Activated naive CD8-positive, alpha-beta T cell treated with anti-CD3 and anti-CD28 coated beads, Interleukin-2, amount 50 U/mL, for 24 hours (primary cell): ENCODE measurements at regions not wholly inside any gene's neighbourhood (a gene's known extent, or its start where the extent isn't known, plus 50 kb on each side); places are given as distances from the start of the nearest gene placed in this dataset.

Experiments
- ATAC-seq: fragments of 150-1000 bp; cut with Tn5 transposase; one replicate; pipeline ENCODE4 v1.10.0; 2021
- DNase-seq: peaks from one replicate; pipeline ENCODE4 v3.0.0; 2021
- H3K27ac Mint-ChIP-seq: one replicate; pipeline ENCODE4 v1.8.0; 2021; ENCODE audit warnings: mild to moderate bottlenecking, mixed read lengths
- H3K27me3 Mint-ChIP-seq: one replicate; pipeline ENCODE4 v1.8.0; 2021; ENCODE audit warnings: mixed read lengths
- H3K36me3 Mint-ChIP-seq: one replicate; pipeline ENCODE4 v1.8.0; 2021; ENCODE audit warnings: low read depth, mixed read lengths
- H3K4me1 Mint-ChIP-seq: one replicate; pipeline ENCODE4 v1.8.0; 2021; ENCODE audit warnings: mixed read lengths
- H3K4me3 Mint-ChIP-seq: one replicate; pipeline ENCODE4 v1.8.0; 2021; ENCODE audit warnings: mild to moderate bottlenecking, moderate library complexity, mixed read lengths
- H3K9me3 Mint-ChIP-seq: one replicate; pipeline ENCODE4 v1.8.0; 2021; ENCODE audit warnings: mixed read lengths

DNA sequence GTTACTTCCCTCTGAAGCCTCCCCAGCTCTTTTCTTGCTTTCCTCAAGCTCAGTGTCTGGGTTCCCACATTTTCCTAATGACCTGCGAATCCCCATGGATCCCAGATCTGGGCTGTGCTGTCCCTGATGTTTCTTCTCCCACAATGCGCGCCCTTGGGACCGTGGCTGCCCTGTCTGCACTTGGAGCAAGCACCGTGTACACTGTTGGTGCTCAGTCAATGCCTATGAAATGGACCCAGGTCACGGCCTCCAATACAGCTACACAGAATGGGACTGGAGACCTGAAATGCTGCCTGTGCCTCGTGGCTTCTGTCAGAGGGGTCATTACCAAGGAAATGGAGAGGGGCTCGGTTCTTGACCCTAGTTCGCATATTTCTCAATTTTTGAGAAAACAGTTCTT, 160.1 kb upstream of the SOX1 start:
- Mint-ChIP-seq H3K27me3 (no peaks in the 10 kb centered on the region), H3K27ac (no peak overlapping the region), H3K9me3 (no peaks in the 10 kb centered on the region), H3K36me3 (no peaks in the 10 kb centered on the region), H3K4me3 (no peak overlapping the region), H3K4me1 (no peaks in the 10 kb centered on the region)
- DNase-seq, result no peak
- no peak for ATAC-seq

DNA sequence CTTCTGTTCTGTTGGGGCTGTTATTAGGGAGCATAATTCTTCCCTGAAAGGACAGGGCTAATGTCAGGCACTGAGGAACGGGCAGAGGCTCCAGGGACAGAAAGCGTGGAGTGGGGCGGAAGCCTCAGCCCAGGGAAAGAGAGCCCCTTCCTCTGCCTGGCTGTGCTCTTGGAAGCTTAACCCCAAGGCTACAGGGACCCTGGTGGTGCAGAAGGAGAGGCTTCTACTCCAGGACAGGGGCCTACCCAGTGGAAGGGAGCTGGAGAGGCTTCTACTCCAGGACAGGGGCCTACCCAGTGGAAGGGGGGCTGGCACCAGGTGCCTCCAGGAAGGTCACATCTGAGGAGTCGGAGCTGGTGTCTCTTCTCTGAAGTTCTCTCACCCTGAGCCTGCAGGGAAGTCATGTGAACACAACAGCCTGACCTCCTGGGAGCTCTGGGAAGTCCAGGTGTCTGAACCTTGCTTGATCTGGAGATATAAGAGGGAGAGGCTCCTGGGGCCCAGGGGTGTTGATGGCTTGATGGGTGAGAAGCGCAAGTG, 159.5 kb upstream of the SOX1 start:
- no peaks in the 10 kb centered on the region for H3K4me1 Mint-ChIP-seq
- no peaks in the 10 kb centered on the region for H3K9me3 Mint-ChIP-seq
- no peaks in the 10 kb centered on the region for H3K27me3 Mint-ChIP-seq
- H3K4me3 Mint-ChIP-seq, result no peak overlapping the region
- no peak overlapping the region for H3K27ac Mint-ChIP-seq
- DNase-seq (no peak), ATAC-seq (no peak)
- no peaks in the 10 kb centered on the region for H3K36me3 Mint-ChIP-seq

DNA sequence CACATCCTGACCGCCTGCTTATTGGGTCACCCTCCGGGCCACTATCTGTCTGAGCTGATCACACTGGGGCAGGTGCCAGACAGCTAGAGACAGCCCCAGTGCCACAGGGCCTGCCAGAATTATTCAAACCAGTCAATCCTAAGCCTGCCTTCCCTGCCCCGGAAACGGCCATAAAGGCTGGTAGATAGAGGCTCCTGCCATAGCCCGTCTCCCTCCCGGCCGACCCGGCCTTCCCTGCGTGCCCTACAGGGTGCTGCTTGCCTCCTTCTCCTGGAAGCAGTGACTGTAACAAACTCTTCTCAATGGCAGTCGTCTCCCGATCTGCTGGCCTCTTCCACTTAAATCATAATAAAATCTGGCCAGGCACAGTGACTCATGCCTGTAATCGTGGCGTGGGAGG, 158.6 kb upstream of the SOX1 start:
- DNase-seq (no peak), ATAC-seq (no peak)
- no peak overlapping the region for H3K4me3 Mint-ChIP-seq
- H3K27ac Mint-ChIP-seq, result no peak overlapping the region
- no peaks in the 10 kb centered on the region for H3K36me3 Mint-ChIP-seq
- no peaks in the 10 kb centered on the region for H3K4me1 Mint-ChIP-seq
- H3K27me3 Mint-ChIP-seq, result no peaks in the 10 kb centered on the region
- H3K9me3 Mint-ChIP-seq, result no peaks in the 10 kb centered on the region

DNA sequence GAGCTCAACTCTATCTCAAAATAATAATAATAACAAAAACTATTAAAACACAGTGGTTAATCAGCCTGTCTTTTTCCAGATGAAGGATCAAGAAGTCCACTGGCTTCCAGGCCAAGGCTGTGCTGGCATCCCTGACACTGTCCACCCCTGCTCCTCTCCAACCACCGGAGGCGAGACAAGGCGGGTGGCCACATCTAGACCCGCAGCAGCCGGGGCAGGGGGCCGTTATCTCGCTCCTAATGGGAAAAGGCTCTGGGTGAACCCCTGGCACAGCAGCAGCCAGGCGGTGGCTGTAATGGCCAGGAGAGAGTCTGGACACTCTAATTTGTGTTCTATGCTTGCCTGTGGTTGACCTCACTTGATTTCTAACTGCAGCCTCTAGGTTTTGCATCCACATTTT, 158.0 kb upstream of the SOX1 start:
- no peaks in the 10 kb centered on the region for H3K9me3 Mint-ChIP-seq
- no peaks in the 10 kb centered on the region for H3K4me1 Mint-ChIP-seq
- no peak overlapping the region for H3K4me3 Mint-ChIP-seq
- no peak for DNase-seq
- H3K27ac Mint-ChIP-seq, result no peak overlapping the region
- H3K36me3 Mint-ChIP-seq, result no peaks in the 10 kb centered on the region
- ATAC-seq, result no peak
- no peaks in the 10 kb centered on the region for H3K27me3 Mint-ChIP-seq

DNA sequence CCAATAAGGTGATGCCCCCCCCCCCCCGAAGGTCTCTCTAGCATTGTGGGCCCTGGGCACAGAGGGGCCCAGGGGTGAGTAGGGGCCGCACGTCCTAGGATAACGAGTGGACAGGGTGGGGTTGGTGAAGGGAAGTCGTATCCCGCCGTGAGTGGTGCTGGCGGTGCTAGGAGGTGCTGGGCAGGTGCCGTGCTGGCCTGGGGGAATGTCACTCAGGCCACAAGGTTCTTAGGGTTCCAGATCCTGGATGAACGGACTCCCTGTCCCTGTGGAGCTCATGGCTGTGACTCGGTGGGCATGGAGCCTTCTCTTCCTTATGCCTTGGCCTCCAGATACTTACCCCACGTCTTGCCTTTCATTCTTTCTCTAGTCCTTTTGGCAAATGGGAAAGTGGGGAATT, 157.4 kb upstream of the SOX1 start:
- DNase-seq, result no peak
- Mint-ChIP-seq H3K4me1 (no peaks in the 10 kb centered on the region), H3K4me3 (no peak overlapping the region), H3K27ac (no peak overlapping the region), H3K27me3 (no peaks in the 10 kb centered on the region), H3K9me3 (no peaks in the 10 kb centered on the region), H3K36me3 (no peaks in the 10 kb centered on the region)
- no peak for ATAC-seq

DNA sequence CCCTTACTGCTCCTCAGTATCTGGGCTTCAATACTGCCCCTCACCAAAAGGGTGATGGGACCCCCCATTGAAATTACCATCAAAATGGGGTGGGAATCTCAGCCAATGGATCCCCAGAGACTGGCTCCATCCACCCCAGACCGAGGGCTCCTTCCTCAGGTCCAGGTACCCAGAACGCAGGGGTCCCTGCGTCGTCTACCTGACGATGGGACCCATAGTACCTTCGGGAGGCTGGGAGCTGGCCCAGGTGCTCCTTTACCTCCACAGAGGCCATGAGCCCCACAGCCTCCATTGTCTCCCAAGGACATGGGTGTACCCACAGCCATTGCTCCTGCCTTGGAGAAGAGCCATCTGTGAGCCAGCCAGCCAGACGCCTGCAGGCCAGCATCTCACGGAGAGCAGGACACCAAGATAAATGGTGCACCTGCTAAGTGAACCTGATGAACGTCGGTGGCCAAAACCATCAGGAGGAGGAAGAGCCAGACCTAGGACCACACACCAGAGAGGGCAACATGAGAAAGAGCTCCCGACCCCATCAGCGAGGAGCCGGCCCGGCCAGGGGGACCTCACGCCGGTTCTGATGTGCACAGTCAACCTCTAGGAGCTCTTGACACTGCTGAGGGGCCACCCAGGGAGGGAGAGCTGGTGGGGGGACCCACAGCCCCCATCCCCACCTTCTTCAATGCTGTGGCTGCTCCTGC, 156.8 kb upstream of the SOX1 start:
- DNase-seq (no peak), ATAC-seq (no peak)
- no peaks in the 10 kb centered on the region for H3K9me3 Mint-ChIP-seq
- H3K4me3 Mint-ChIP-seq, result no peak overlapping the region
- no peaks in the 10 kb centered on the region for H3K27me3 Mint-ChIP-seq
- no peak overlapping the region for H3K27ac Mint-ChIP-seq
- H3K4me1 Mint-ChIP-seq, result no peaks in the 10 kb centered on the region
- no peaks in the 10 kb centered on the region for H3K36me3 Mint-ChIP-seq

DNA sequence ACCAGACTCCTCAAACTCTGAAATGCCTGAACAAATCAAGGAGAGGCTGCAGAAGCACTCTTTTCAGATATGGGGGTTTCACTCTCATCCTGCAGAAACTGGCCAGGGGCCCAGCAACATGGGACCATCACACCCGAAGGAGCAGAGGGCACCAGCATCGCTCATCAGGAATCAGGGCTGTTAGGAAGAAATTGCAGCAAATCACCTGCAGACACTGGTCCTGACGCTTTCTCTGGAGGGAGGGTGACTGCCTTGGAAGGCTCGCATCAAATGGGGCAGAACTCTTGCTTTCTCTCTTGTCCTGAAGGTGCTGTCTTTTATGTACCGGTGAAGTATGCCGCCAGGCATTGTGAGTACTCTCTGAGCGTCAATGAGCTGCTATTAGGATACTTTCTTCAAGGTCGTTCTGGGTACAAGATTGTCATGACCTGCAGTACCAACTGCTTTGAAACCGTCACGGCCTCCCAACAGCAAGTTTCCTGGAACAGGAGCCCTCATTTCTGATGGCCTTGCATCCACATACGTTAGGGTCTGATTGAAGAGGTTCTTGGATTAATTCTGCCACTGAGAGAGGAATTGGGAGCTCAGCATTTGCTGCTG, 155.7 kb upstream of the SOX1 start:
- no peaks in the 10 kb centered on the region for H3K27me3 Mint-ChIP-seq
- ATAC-seq, result no peak

DNA sequence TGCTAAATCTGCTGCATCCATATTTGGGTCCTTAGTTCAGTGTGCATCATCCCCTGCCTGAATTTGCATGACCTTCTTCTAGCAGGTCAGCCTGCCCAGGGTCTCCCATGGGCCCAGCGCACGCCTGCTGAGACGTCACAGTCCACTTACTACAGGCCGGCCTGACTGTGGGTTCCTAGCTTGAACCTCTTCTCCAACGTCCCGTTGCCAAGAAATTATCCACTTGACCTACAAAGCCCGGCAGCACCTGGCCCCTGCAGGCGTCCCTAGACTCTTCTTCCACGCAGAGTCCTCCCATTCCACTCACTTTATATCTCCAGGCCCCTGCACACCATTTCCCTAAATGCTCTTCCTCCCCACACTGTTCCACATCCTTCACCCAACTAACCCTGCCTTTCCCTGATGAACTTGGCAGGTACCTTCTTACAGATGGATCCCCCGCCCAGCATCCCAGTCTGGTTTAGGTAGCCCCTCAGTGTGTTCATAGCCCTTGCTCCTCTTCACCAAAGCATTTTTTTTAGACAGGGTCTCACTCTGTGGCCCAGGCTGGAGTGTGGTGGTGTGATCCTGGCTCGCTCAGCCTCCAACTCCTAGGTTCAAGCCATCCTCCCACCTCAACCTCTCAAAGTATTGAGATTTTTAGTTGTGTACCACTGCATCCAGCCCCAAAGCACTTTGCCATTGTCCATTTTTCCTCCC, 155.0 kb upstream of the SOX1 start:
- Mint-ChIP-seq H3K9me3 (no peaks in the 10 kb centered on the region), H3K36me3 (no peaks in the 10 kb centered on the region), H3K4me1 (no peaks in the 10 kb centered on the region), H3K27ac (no peak overlapping the region), H3K4me3 (no peak overlapping the region), H3K27me3 (no peaks in the 10 kb centered on the region)
- DNase-seq (no peak), ATAC-seq (no peak)

More for the DNA sequence above, 155.7 kb upstream of the SOX1 start:
- Mint-ChIP-seq H3K9me3 (no peaks in the 10 kb centered on the region), H3K27ac (no peak overlapping the region), H3K4me1 (no peaks in the 10 kb centered on the region), H3K4me3 (no peak overlapping the region), H3K36me3 (no peaks in the 10 kb centered on the region)
- no peak for DNase-seq

DNA sequence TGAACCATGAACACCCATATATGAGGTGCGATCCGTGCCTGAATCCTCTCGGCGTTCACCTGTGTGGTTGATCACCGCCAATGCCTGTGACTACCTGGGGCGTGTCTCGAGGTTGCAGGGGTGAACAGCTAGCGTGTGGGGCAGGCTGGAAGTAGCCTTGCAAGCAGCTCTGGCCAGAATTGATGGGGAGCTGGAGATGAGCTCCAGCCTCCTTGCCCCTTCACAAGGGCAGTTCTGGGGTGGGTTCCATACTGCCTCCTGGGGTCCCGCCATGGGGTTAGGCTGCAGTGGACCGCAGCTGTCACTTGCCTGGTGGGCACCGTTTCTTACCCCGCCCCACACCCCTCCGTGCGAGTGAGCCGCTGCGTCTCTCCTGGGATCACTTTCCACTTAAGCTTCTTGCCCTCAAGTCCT, 154.5 kb upstream of the SOX1 start:
- no peak for ATAC-seq
- no peaks in the 10 kb centered on the region for H3K9me3 Mint-ChIP-seq
- H3K36me3 Mint-ChIP-seq, result no peaks in the 10 kb centered on the region
- no peak overlapping the region for H3K4me3 Mint-ChIP-seq
- no peak overlapping the region for H3K27ac Mint-ChIP-seq
- no peaks in the 10 kb centered on the region for H3K4me1 Mint-ChIP-seq
- DNase-seq, result no peak
- H3K27me3 Mint-ChIP-seq, result no peaks in the 10 kb centered on the region

DNA sequence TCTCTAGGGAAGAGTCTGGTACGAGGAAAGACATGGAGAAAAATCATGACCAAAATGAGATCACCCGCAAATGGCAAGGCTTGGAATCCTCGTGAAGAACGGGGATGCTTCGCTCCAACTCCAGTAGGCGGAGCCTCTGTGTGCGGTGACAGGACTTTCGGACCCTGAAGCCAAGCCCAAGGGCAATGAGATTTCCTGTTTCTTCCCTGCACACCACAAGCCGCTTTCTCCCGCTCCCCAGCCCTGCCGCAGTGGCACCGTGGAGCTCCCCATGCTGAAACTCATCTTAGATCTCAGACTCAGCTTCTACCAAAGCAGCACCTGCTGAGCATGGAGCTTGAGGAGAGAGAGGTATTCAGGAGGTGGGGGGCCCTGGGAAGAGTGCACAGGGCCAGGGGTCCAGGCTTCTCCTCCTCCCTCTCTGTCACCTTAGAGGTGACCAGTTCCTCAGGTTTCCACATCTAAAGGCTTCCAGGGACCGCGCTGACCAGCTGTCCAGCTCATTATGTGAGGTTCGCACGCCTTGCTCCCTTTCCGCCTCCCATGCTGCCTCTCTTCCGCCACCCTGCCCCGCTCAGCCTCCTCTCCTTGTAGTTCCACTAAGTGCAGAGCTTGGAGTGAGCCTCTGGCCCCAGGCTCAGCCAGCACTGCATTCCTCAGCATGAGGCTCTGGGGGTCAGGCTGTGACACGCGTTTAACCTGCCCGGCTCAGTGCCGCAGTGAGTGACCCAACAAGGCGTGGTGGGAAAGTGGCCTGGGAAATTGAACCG, 153.8 kb upstream of the SOX1 start:
- no peaks in the 10 kb centered on the region for H3K27me3 Mint-ChIP-seq
- no peak for DNase-seq
- H3K4me3 Mint-ChIP-seq, result no peak overlapping the region
- ATAC-seq, result no peak
- no peaks in the 10 kb centered on the region for H3K9me3 Mint-ChIP-seq
- no peaks in the 10 kb centered on the region for H3K36me3 Mint-ChIP-seq
- no peaks in the 10 kb centered on the region for H3K4me1 Mint-ChIP-seq
- no peak overlapping the region for H3K27ac Mint-ChIP-seq

DNA sequence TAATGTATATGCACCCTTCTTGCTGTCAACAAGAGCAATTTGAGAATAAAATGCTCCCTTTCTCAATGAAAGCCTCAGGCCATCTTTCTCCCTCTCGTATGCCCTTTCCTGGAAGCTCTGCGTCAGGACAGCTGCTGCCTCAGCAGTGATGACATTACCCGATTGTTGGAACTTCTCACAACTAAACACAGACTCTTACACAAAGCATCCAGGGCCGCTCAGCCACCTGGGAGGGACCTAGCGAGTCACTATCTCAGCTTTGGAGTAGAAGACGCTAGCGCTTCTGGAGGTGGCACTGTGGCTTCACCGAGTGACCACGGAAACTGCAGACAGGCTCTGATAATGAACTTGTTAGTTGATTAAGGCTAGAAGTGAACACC, 153.2 kb upstream of the SOX1 start:
- Mint-ChIP-seq H3K9me3 (no peaks in the 10 kb centered on the region), H3K27ac (no peak overlapping the region), H3K36me3 (no peaks in the 10 kb centered on the region), H3K27me3 (no peaks in the 10 kb centered on the region), H3K4me1 (no peaks in the 10 kb centered on the region), H3K4me3 (no peak overlapping the region)
- DNase-seq (no peak), ATAC-seq (no peak)

DNA sequence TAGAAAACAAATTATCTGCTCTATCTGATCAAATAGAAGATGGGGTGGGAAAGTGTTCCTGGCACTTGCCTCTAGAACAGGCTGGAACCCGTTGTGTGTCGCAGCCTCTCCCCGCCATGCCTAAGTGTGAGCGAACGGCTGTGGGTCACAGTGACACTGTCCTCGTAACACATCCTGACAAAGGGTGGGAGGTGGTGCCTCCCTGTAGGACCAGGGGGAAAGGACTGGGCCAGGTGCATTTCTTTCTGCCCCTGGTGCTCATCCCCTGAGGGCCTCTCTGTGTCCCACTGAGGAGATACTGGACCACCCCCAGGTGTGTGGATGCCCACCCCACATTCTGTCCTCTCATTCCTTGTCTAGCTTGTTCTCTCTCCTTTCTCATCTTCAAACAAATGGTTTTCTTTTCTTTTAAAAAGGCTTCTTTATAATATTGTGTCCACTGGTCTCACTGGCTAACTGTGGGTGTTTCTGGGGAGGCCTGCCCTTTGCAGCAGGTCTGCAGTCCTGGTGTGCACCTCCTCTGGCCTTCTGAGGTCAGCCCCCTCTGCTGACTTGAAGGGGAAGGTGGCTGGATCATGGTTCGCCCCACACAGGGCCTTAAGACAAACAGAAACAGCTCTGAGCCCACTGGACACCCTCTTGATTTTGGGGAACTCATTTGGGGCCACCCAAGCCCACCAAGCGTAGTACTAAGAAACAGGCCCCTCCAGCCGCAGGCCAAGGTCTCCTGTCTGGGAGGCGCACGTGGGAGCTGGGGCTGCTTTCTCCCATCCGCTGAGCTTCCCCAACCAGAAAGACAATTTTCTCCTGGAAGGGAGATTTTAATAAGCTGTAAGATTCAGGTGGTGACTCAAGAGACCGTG, 152.5 kb upstream of the SOX1 start:
- ATAC-seq, result no peak
- H3K4me3 Mint-ChIP-seq, result no peak overlapping the region
- H3K9me3 Mint-ChIP-seq, result no peaks in the 10 kb centered on the region
- H3K4me1 Mint-ChIP-seq, result no peaks in the 10 kb centered on the region
- no peaks in the 10 kb centered on the region for H3K36me3 Mint-ChIP-seq
- H3K27me3 Mint-ChIP-seq, result no peaks in the 10 kb centered on the region
- DNase-seq, result no peak
- H3K27ac Mint-ChIP-seq, result no peak overlapping the region

DNA sequence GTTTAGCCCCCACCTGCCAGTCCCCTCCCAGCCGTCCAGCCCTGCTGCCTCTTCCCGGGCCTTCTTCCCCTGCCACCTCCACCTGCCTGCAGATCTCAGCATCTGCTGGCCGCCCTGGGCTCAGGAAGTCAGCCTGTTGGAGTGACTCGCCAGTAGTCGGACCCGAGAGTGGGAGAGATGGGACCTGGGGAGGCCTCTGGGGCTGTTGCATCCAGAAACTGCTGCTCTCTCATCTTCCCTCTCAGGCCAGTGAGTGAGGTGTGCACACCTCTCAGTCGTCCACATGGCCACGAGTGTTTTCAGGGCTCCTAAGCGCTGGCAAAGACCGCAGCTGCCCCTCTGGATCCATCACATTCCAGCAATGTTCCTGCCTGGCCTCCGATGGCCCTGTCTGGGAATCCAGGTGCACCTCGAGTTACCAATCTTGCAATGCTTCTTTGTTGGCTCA, 151.8 kb upstream of the SOX1 start:
- no peaks in the 10 kb centered on the region for H3K9me3 Mint-ChIP-seq
- ATAC-seq (no peak), DNase-seq (no peak)
- H3K27ac Mint-ChIP-seq, result no peak overlapping the region
- H3K4me3 Mint-ChIP-seq, result no peak overlapping the region
- H3K4me1 Mint-ChIP-seq, result no peaks in the 10 kb centered on the region
- H3K36me3 Mint-ChIP-seq, result no peaks in the 10 kb centered on the region
- H3K27me3 Mint-ChIP-seq, result no peaks in the 10 kb centered on the region

DNA sequence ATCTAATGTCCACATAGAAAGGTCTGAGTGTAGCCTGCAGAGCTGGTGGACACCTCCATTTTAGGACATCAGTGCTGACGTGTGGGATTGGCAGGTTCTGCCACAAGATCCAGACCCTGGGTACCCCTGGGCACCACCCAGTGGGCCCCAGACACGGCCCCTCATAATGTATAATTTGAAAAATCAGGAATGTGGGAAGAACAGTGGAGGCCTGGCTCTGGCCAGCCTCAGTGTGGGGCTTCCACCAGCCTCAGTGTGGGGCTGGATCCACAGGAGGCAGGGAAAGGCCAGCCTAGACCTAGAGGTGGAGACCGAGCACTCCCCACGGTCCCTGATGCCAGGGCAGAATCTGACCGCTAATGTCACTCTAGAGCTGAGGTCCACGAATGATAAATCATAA, 150.7 kb upstream of the SOX1 start:
- Mint-ChIP-seq H3K9me3 (no peaks in the 10 kb centered on the region), H3K4me1 (no peaks in the 10 kb centered on the region), H3K4me3 (no peak overlapping the region), H3K27ac (no peak overlapping the region), H3K27me3 (peaks cover 2% of the 10 kb centered on the region), H3K36me3 (no peaks in the 10 kb centered on the region)
- DNase-seq (no peak), ATAC-seq (no peak)
